ENCODE measurements at regions not wholly inside any gene's neighbourhood (a gene's known extent, or its start where the extent isn't known, plus 50 kb on each side); places are given as distances from the start of the nearest gene placed in this dataset.

DNA sequence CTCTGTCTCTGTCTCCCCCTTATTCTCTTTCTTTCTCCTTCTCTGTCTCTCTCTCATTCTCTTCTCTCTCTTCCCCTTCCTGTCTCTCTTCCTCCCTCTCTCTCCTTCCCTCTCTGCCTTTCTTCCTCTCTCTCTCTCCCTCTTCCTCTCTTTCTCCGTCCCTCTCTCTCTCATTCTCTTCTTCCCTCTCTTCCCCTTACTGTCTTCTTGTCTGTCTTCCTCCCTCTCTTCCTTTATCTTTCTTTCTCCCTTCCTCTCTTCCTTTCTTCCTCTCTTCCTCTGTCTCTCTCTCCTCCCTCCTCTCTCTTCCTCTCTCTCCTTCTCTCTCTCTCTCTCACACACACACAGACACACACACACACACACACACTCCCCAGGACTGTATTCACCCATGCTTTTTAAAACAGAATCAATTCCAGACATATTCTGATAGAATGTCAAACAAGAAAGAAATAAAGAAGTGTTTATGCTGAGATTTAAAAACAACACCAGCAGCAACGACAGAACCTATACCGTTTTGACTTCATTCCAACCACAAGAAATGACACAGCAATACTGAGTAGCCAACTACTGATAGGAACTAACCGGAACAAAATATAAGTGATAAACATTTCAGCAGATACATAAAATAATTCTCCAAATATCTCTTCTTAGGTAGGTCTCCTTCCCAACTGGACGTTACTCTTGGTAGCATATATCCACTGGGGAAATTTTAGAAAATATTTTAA lies 296.7 kb downstream of the ASMT start:
- TF ChIP-seq TAF1 (IDR thresholded peaks at IDR 0.05; ENCODE audit: borderline replicate concordance, low read depth, low read length), result no peak
- TF ChIP-seq POLR2A (IDR thresholded peaks at IDR 0.05; ENCODE audit: low read depth, low read length), result no peak

All from GM12892 (cell line).